B cell (primary cell): ENCODE measurements at regions not wholly inside any gene's neighbourhood (a gene's known extent, or its start where the extent isn't known, plus 50 kb on each side); places are given as distances from the start of the nearest gene placed in this dataset.

Source experiments
- ATAC-seq: fragments of 200-7000 bp; cut with Tn5 transposase; one replicate; pipeline ENCODE4 v1.10.0; 2021; ENCODE audit warnings: low read depth, mild to moderate bottlenecking, moderate number of reproducible peaks, moderate library complexity
- CTCF ChIA-PET: fragments of 350-600 bp; sonication (Branson Sonifier 250); formaldehyde crosslinking; loops from one replicate; lab custom pipeline; 2021; ENCODE audit warnings: antibody characterized with exemption, inconsistent platforms; lab: Charles Lee
- POLR2A ChIA-PET: fragments of 350-600 bp; sonication (Branson Sonifier 250); formaldehyde crosslinking; loops from one replicate; lab custom pipeline; 2021; ENCODE audit warnings: antibody characterized with exemption; lab: Charles Lee
- DNase-seq: peaks from one replicate; pipeline ENCODE4 v3.0.0; 2013
- H2AFZ ChIP-seq: 2 replicates; pipeline ENCODE4 v1.6.1; 2012; ENCODE audit warnings: mild to moderate bottlenecking, low read depth, low read length; ENCODE audit not compliant: insufficient read depth, poor library complexity, severe bottlenecking
- H3K27ac ChIP-seq, 2 donors: 1 replicate in 1 of 2; 2 replicates in 1 of 2; pipeline ENCODE4 v1.5.1; 2012 to 2013; ENCODE audit warnings: low read length in 2 of 2, mild to moderate bottlenecking in 2 of 2, moderate library complexity in 1 of 2
- H3K27me3 ChIP-seq, 4 experiments: fragments of 200-600 bp in 1 of 4; sonication (generic) in 1 of 4; replicated peaks in 1 of 4; 1 replicate in 2 of 4; 2 replicates in 2 of 4; pipeline versions ENCODE4 v1.6.1 to v1.7.0; 2013 to 2016; ENCODE audit warnings: low read length in 3 of 4, mild to moderate bottlenecking in 2 of 4, mixed read lengths in 1 of 4, moderate library complexity in 1 of 4; ENCODE audit not compliant: insufficient read depth in 4 of 4, control insufficient read depth in 3 of 4; ENCODE audit errors: control extremely low read depth in 1 of 4
- H3K36me3 ChIP-seq, 2 experiments: replicated peaks in 1 of 2; 1 replicate in 1 of 2; 2 replicates in 1 of 2; pipeline versions ENCODE4 v1.6.1 to v1.7.1; 2013; ENCODE audit warnings: low read length in 1 of 2; ENCODE audit not compliant: insufficient read depth in 2 of 2, control insufficient read depth in 1 of 2; ENCODE audit errors: control extremely low read depth in 1 of 2, extremely low read depth in 1 of 2
- H3K4me1 ChIP-seq, 2 donors: fragments of 200-600 bp in 1 of 2; sonication (generic) in 1 of 2; 1 replicate in 1 of 2; 2 replicates in 1 of 2; pipeline versions ENCODE4 v1.5.1 to v1.6.1; 2013 to 2017; ENCODE audit warnings: low read length in 2 of 2; ENCODE audit not compliant: control insufficient read depth in 2 of 2, insufficient read depth in 2 of 2
- H3K4me2 ChIP-seq: replicated peaks from 2 replicates; pipeline ENCODE3; 2012; ENCODE audit warnings: mild to moderate bottlenecking, low read depth, low read length; ENCODE audit not compliant: poor library complexity, severe bottlenecking
- H3K4me3 ChIP-seq, 5 experiments: fragments of 200-600 bp in 1 of 5; sonication (generic) in 1 of 5; 1 replicate in 3 of 5; 2 replicates in 2 of 5; pipeline versions ENCODE4 v1.5.1 to v1.7.0; 2011 to 2016; ENCODE audit warnings: low read length in 4 of 5, mild to moderate bottlenecking in 4 of 5, low read depth in 2 of 5, control low read depth in 1 of 5, moderate library complexity in 1 of 5; ENCODE audit not compliant: insufficient read depth in 1 of 5; ENCODE audit errors: control extremely low read depth in 1 of 5, extremely low read depth in 1 of 5
- H3K79me2 ChIP-seq: fragments of 200-600 bp; sonication (generic); one replicate; pipeline ENCODE4 v1.6.0; 2016; ENCODE audit warnings: low read length; ENCODE audit not compliant: control insufficient read depth, insufficient read depth
- H3K9ac ChIP-seq: fragments of 200-600 bp; sonication (generic); 2 replicates; pipeline ENCODE4 v1.6.1; 2017; ENCODE audit warnings: mild to moderate bottlenecking, low read length, moderate library complexity
- H3K9me3 ChIP-seq, 3 donors: one replicate each; pipeline versions ENCODE4 v1.6.1 to v1.7.1; 2013; ENCODE audit warnings: low read length in 2 of 3; ENCODE audit not compliant: control insufficient read depth in 2 of 3, insufficient read depth in 1 of 3; ENCODE audit errors: control extremely low read depth in 1 of 3
- H4K20me1 ChIP-seq: 2 replicates; pipeline ENCODE4 v1.6.0; 2012; ENCODE audit warnings: mild to moderate bottlenecking, low read length; ENCODE audit not compliant: insufficient read depth, control insufficient read depth, poor library complexity, severe bottlenecking
- H3K27ac Mint-ChIP-seq: one replicate; pipeline ENCODE4 v1.8.0; 2021; ENCODE audit warnings: mixed read lengths
- H3K27me3 Mint-ChIP-seq: one replicate; pipeline ENCODE4 v1.8.0; 2021; ENCODE audit warnings: mixed read lengths
- H3K4me1 Mint-ChIP-seq: one replicate; pipeline ENCODE4 v1.8.0; 2021; ENCODE audit warnings: mixed read lengths
- H3K4me3 Mint-ChIP-seq: one replicate; pipeline ENCODE4 v1.8.0; 2021; ENCODE audit warnings: mixed read lengths
- H3K9me3 Mint-ChIP-seq: one replicate; pipeline ENCODE4 v1.8.0; 2022; ENCODE audit warnings: mixed read lengths; ENCODE audit not compliant: insufficient read depth
- EZH2 ChIP-seq: IDR thresholded peaks from 2 replicates; pipeline ENCODE4 v1.6.1; 2012; ENCODE audit warnings: borderline replicate concordance, low read depth, mild to moderate bottlenecking, moderate library complexity, low read length; ENCODE audit not compliant: insufficient read depth, poor library complexity, severe bottlenecking
- WGBS: methylation state at CpG from one replicate; pipeline ENCODE4 v1.1.5; 2013; ENCODE audit warnings: missing lambda C conversion rate; ENCODE audit not compliant: insufficient coverage; 5-methylcytosine and 5-hydroxymethylcytosine counted together
- intact Hi-C: fragments of 100-400 bp; cut with micrococcal nuclease; formaldehyde crosslinking; loops from one replicate; pipeline ENCODE4 v1.10.0; 2022
- TF ChIP-seq, protein P1 (sequence below): fragments of 200-600 bp; IDR thresholded peaks from one replicate; pipeline ENCODE4 v1.8.0; 2022; ENCODE audit warnings: antibody characterized with exemption, mild to moderate bottlenecking

DNA sequence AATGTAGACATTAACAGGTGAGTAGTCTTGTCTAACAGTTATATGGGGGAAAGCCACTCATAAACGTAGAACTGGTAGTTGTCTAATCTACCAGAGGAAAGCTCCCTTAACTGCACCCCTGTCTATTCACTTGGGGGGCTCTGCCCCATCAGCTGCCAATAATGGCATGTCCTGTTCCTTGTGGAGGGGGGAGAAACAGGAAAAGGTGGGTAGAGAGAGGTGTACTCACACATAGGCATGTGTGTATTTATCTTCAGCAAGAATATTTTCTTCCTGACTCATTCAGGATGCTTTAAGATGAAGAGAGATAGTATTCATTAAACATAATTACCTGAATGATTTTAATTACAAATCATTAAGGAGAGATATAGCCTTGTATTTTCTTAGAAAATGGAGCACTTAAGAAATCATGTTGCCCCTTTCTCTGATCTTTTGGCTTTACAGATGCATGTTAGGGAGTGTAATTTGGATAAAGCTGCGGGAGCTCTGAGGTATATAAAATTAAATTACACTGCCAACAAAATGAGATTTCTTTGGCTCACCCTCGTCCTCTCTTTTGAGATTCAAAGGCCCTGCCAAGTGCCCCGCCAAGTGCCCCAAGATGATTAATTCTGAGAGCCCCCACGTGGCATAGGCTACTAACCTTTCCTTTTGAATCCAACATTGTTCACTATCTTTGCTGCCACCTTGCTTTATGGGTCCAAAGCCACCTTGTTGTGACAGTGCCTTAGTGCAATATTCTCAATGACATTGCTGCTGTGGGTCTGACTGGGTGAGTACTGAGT, 286.3 kb upstream of the LYPLAL1 start:
- POLR2A ChIA-PET = no interaction called here
- CTCF ChIA-PET = no interaction called here
- Mint-ChIP-seq H3K9me3 (peaks cover 3% of the 10 kb centered on the region), H3K27me3 (peaks cover 4% of the 10 kb centered on the region), H3K27ac (no peak overlapping the region), H3K4me1 (no peaks in the 10 kb centered on the region), H3K4me3 (no peak overlapping the region)
- intact Hi-C loops = no loop called here
- WGBS = 52% methylated on average over 3 of the region's 5 CpGs
- Histone ChIP-seq H4K20me1 (no peaks in the 10 kb centered on the region), H3K36me3 (no peaks in the 10 kb centered on the region), H3K27me3 (no peaks in the 10 kb centered on the region), H3K79me2 (no peaks in the 10 kb centered on the region), H3K9me3 (peaks cover 0 to 9% (median 0%) of the 10 kb centered on the region in 3 donors), H2AFZ (no peak overlapping the region), H3K4me3 (no peak overlapping the region), H3K4me2 (no peak overlapping the region), H3K4me1 (no peaks in the 10 kb centered on the region), H3K9ac (no peak overlapping the region), H3K27ac (no peak overlapping the region)
- TF ChIP-seq, protein P1, sequence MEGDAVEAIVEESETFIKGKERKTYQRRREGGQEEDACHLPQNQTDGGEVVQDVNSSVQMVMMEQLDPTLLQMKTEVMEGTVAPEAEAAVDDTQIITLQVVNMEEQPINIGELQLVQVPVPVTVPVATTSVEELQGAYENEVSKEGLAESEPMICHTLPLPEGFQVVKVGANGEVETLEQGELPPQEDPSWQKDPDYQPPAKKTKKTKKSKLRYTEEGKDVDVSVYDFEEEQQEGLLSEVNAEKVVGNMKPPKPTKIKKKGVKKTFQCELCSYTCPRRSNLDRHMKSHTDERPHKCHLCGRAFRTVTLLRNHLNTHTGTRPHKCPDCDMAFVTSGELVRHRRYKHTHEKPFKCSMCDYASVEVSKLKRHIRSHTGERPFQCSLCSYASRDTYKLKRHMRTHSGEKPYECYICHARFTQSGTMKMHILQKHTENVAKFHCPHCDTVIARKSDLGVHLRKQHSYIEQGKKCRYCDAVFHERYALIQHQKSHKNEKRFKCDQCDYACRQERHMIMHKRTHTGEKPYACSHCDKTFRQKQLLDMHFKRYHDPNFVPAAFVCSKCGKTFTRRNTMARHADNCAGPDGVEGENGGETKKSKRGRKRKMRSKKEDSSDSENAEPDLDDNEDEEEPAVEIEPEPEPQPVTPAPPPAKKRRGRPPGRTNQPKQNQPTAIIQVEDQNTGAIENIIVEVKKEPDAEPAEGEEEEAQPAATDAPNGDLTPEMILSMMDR = no peak
- no peak for TF ChIP-seq EZH2
- ATAC-seq = no peak
- DNase-seq = no peak

DNA sequence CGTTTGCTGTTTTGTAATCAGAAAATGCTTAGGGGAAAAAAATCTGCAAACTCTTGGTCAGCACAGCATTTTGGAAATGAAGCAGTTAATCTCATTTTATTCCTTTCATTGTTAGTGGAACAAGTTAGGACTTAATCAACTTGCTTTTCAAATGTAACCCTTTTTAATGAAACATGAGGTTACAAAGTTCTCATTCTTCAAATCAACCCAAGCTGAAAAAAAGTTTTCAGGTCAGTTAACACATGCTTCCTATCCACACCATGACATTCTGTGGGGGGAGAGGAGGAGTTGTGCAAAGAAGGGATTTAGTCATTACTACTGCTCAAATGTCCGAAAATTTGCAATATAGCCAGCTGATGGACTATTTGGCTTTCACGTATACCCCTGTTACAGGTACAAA, 283.2 kb upstream of the LYPLAL1 start:
- intact Hi-C loops = no loop called here
- Histone ChIP-seq H3K27me3 (no peaks in the 10 kb centered on the region), H3K27ac (no peak overlapping the region), H3K4me3 (no peak overlapping the region), H3K9me3 (no peaks in the 10 kb centered on the region), H3K79me2 (no peaks in the 10 kb centered on the region), H3K4me1 (no peaks in the 10 kb centered on the region), H3K9ac (no peak overlapping the region), H4K20me1 (no peaks in the 10 kb centered on the region), H3K4me2 (no peak overlapping the region), H3K36me3 (no peaks in the 10 kb centered on the region), H2AFZ (no peak overlapping the region)
- no peaks in the 10 kb centered on the region for H3K4me1 Mint-ChIP-seq
- POLR2A ChIA-PET = no interaction called here
- peaks cover 4% of the 10 kb centered on the region for H3K27me3 Mint-ChIP-seq
- 100% methylated on average over 1 of the region's 3 CpGs for WGBS
- DNase-seq (no peak), ATAC-seq (no peak)
- H3K27ac Mint-ChIP-seq = no peak overlapping the region
- peaks cover under 1% of the 10 kb centered on the region for H3K9me3 Mint-ChIP-seq
- CTCF ChIA-PET = no interaction called here
- TF ChIP-seq EZH2 = no peak
- TF ChIP-seq, protein P1 = no peak
- H3K4me3 Mint-ChIP-seq = no peak overlapping the region
